ENCODE measurements at regions not wholly inside any gene's neighbourhood (a gene's known extent, or its start where the extent isn't known, plus 50 kb on each side); places are given as distances from the start of the nearest gene placed in this dataset.

GRCh38 chr17:52255347-52255746 is 96.8 kb upstream of the CA10 start:
- Histone ChIP-seq H3K27ac (ENCODE audit: low read depth, low read length, severe bottlenecking) (no peak overlapping the region), H3K9me3 (ENCODE audit: control insufficient read depth, low read length) (peaks cover 4% of the 10 kb centered on the region), H3K4me3 (ENCODE audit: extremely low read depth, insufficient read depth, low read length, poor library complexity, severe bottlenecking) (no peak overlapping the region), H3K4me1 (ENCODE audit: control insufficient read depth, insufficient read depth, low read length, poor library complexity, severe bottlenecking) (no peaks in the 10 kb centered on the region), H3K36me3 (ENCODE audit: control insufficient read depth, insufficient read depth, low read length) (no peaks in the 10 kb centered on the region)
- WGBS, 2 experiments (ENCODE audit: insufficient coverage in 2 of 2), result 75 to 87% methylated on average over 5 to 7 of the region's 9 CpGs

DNA sequence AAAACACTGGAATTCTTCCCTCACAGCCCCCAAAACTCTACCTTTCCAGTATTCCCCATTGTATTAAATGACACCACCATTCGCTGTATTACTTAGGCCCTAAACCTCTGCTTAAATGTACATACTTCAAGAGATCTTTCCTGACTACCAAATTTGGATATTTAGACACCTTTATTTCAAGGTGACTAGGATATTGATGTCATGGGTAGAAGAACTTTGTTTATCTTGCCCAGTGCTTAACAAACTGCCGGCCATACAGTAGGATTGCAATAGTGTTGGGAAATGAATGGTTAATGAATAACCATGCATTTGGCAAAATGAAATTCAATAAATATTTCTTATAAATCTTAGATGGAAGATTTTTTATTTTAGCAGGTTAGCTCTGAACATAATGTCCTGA is 86.2 kb upstream of the CA10 start:
- Histone ChIP-seq H3K9me3 (ENCODE audit: control insufficient read depth, low read length) (no peaks in the 10 kb centered on the region), H3K36me3 (ENCODE audit: control insufficient read depth, insufficient read depth, low read length) (no peaks in the 10 kb centered on the region), H3K27ac (ENCODE audit: low read depth, low read length, severe bottlenecking) (no peak overlapping the region), H3K4me1 (ENCODE audit: control insufficient read depth, insufficient read depth, low read length, poor library complexity, severe bottlenecking) (no peaks in the 10 kb centered on the region), H3K4me3 (ENCODE audit: extremely low read depth, insufficient read depth, low read length, poor library complexity, severe bottlenecking) (no peak overlapping the region)
- 67 to 100% methylated on average over 1 of the region's 2 CpGs for WGBS, 2 experiments (ENCODE audit: insufficient coverage in 2 of 2)

DNA sequence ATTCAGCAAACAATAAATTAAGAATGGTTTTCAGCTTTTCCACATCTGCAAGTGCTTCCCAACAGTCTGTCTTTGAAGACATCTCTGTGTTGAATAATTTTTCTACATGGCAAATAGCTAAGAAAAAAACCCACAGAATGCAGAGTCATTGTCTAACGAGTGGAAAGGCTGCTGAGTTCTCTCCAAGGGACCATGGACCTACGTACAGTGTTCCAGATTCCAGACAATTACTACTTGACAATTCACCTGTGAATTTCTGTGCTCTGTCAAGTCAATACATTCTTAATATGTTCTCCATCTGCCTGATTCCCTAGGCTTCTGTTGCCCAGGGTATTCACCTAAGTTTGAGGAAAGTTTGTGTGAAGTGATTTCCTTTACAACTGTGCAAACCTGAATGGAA is 83.8 kb upstream of the CA10 start:
- no peak overlapping the region for H3K27ac ChIP-seq (ENCODE audit: low read depth, low read length, severe bottlenecking)
- no peaks in the 10 kb centered on the region for H3K36me3 ChIP-seq (ENCODE audit: control insufficient read depth, insufficient read depth, low read length)
- H3K4me3 ChIP-seq (ENCODE audit: extremely low read depth, insufficient read depth, low read length, poor library complexity, severe bottlenecking), result no peak overlapping the region
- H3K9me3 ChIP-seq (ENCODE audit: control insufficient read depth, low read length), result no peaks in the 10 kb centered on the region
- no peaks in the 10 kb centered on the region for H3K4me1 ChIP-seq (ENCODE audit: control insufficient read depth, insufficient read depth, low read length, poor library complexity, severe bottlenecking)
- 65 to 79% methylated on average over 2 of the region's 2 CpGs for WGBS, 2 experiments (ENCODE audit: insufficient coverage in 2 of 2)

DNA sequence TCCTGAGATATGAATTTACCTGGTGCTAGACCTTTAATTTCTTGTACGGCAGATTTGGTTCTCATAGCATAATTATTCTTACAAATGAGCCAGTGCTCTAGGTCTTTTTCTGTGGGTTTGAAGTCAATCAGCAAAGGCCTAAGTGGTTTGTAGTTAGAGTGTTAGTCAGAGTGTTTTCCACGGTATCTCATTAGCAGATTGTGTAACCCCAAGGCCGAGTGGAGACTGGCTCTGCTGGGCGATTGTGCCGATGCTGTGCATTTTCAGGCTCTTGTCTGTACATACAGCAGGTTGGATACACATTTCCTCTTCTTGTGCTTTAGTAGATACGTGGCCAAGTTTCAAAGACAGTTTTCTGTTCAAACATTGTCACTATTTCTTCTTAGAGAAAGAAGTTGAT is 78.6 kb upstream of the CA10 start:
- Histone ChIP-seq H3K27ac (ENCODE audit: low read depth, low read length, severe bottlenecking) (no peak overlapping the region), H3K4me3 (ENCODE audit: extremely low read depth, insufficient read depth, low read length, poor library complexity, severe bottlenecking) (no peak overlapping the region), H3K9me3 (ENCODE audit: control insufficient read depth, low read length) (no peaks in the 10 kb centered on the region), H3K36me3 (ENCODE audit: control insufficient read depth, insufficient read depth, low read length) (no peaks in the 10 kb centered on the region), H3K4me1 (ENCODE audit: control insufficient read depth, insufficient read depth, low read length, poor library complexity, severe bottlenecking) (no peaks in the 10 kb centered on the region)
- WGBS, 2 experiments (ENCODE audit: insufficient coverage in 2 of 2), result 93 to 96% methylated on average over 3 to 5 of the region's 6 CpGs

DNA sequence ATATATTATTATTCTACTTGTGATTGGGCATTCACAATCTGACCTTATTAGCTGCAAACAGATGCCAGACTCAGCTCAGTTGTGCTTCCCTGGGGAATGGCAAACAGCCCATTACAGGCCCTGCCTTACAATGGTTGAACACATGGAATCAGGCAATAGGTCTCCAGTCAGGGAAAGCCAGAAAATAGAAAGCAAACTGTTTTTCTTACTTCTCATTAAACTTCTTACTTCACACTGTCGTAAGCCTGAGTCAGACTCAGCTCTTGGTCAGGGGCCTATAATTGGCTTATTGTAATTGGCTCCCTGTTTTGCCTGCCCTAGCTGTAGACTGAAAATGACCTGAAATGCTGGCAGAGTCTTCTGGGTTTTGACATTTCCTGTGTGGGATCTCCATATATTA is 77.0 kb upstream of the CA10 start:
- Histone ChIP-seq H3K4me1 (ENCODE audit: control insufficient read depth, insufficient read depth, low read length, poor library complexity, severe bottlenecking) (no peaks in the 10 kb centered on the region), H3K9me3 (ENCODE audit: control insufficient read depth, low read length) (no peaks in the 10 kb centered on the region), H3K36me3 (ENCODE audit: control insufficient read depth, insufficient read depth, low read length) (no peaks in the 10 kb centered on the region), H3K4me3 (ENCODE audit: extremely low read depth, insufficient read depth, low read length, poor library complexity, severe bottlenecking) (no peak overlapping the region), H3K27ac (ENCODE audit: low read depth, low read length, severe bottlenecking) (no peak overlapping the region)
- WGBS, 2 experiments (ENCODE audit: insufficient coverage in 2 of 2), result no CpG with 5 or more reads among the region's 1 CpG

DNA sequence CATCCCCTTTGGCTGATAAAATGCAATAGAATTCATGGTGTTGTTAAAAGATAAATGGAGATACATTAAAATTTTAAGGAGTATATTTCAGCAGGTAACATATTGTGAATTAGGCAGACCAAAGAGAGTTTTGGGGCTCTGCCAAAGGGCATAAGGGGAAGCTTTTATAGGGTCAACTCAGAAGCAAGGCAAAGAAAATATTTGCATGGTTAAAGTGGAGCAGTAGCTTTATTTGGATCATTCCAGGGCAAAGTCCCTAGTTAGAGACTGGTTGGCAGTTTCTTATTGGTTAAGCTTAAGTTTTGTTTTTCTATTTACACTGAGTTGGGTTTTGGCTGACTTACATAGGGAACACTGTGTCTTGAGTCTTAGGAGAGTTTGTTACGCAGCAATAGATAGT is 75.1 kb upstream of the CA10 start:
- no peaks in the 10 kb centered on the region for H3K4me1 ChIP-seq (ENCODE audit: control insufficient read depth, insufficient read depth, low read length, poor library complexity, severe bottlenecking)
- no peak overlapping the region for H3K4me3 ChIP-seq (ENCODE audit: extremely low read depth, insufficient read depth, low read length, poor library complexity, severe bottlenecking)
- H3K27ac ChIP-seq (ENCODE audit: low read depth, low read length, severe bottlenecking), result no peak overlapping the region
- WGBS, 2 experiments (ENCODE audit: insufficient coverage in 2 of 2), result no CpG with 5 or more reads among the region's 1 CpG
- peaks cover 9% of the 10 kb centered on the region for H3K9me3 ChIP-seq (ENCODE audit: control insufficient read depth, low read length)
- H3K36me3 ChIP-seq (ENCODE audit: control insufficient read depth, insufficient read depth, low read length), result no peaks in the 10 kb centered on the region

DNA sequence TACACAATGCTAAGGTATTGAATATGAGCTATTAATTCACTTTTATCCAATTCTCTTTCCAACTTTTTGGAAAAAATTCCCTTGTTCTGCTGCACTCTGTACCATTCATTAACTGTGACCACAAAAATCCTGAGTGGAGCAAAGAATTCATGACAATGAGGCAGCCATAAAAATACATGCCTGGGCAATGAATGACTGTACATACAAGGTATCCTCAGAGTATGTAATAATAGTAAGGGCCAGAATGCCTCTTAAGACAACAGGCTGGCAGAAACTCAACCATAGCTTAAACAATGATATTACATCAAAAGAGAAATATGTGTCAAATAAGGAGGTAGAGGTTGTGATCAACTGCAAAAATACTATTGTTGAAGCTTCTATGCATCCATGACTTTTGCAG is 74.7 kb upstream of the CA10 start:
- Histone ChIP-seq H3K36me3 (ENCODE audit: control insufficient read depth, insufficient read depth, low read length) (no peaks in the 10 kb centered on the region), H3K4me3 (ENCODE audit: extremely low read depth, insufficient read depth, low read length, poor library complexity, severe bottlenecking) (no peak overlapping the region), H3K9me3 (ENCODE audit: control insufficient read depth, low read length) (peaks cover 11% of the 10 kb centered on the region), H3K27ac (ENCODE audit: low read depth, low read length, severe bottlenecking) (no peak overlapping the region), H3K4me1 (ENCODE audit: control insufficient read depth, insufficient read depth, low read length, poor library complexity, severe bottlenecking) (no peaks in the 10 kb centered on the region)

- H3K36me3 ChIP-seq (ENCODE audit: control insufficient read depth, insufficient read depth, low read length), result no peaks in the 10 kb centered on the region
- WGBS, 2 experiments (ENCODE audit: insufficient coverage in 2 of 2), result 78 to 81% methylated on average over 2 to 3 of the region's 3 CpGs
- no peaks in the 10 kb centered on the region for H3K4me1 ChIP-seq (ENCODE audit: control insufficient read depth, insufficient read depth, low read length, poor library complexity, severe bottlenecking)
- no peak overlapping the region for H3K4me3 ChIP-seq (ENCODE audit: extremely low read depth, insufficient read depth, low read length, poor library complexity, severe bottlenecking)
- no peak overlapping the region for H3K27ac ChIP-seq (ENCODE audit: low read depth, low read length, severe bottlenecking)
- peaks cover 11% of the 10 kb centered on the region for H3K9me3 ChIP-seq (ENCODE audit: control insufficient read depth, low read length)
Measured at GRCh38 chr17:52228823-52229222, 70.3 kb upstream of the CA10 start.

- Histone ChIP-seq H3K27ac (ENCODE audit: low read depth, low read length, severe bottlenecking) (no peak overlapping the region), H3K4me3 (ENCODE audit: extremely low read depth, insufficient read depth, low read length, poor library complexity, severe bottlenecking) (no peak overlapping the region), H3K36me3 (ENCODE audit: control insufficient read depth, insufficient read depth, low read length) (no peaks in the 10 kb centered on the region), H3K9me3 (ENCODE audit: control insufficient read depth, low read length) (peaks cover 12% of the 10 kb centered on the region), H3K4me1 (ENCODE audit: control insufficient read depth, insufficient read depth, low read length, poor library complexity, severe bottlenecking) (no peaks in the 10 kb centered on the region)
- 60 to 71% methylated on average over 1 to 2 of the region's 2 CpGs for WGBS, 2 experiments (ENCODE audit: insufficient coverage in 2 of 2)
Measured at GRCh38 chr17:52227926-52228325, 69.4 kb upstream of the CA10 start.

- WGBS, 2 experiments (ENCODE audit: insufficient coverage in 2 of 2), result 90% methylated on average over 2 of the region's 3 CpGs; no CpG with 5 or more reads in 1 of the 2 experiments
- Histone ChIP-seq H3K36me3 (ENCODE audit: control insufficient read depth, insufficient read depth, low read length) (no peaks in the 10 kb centered on the region), H3K4me3 (ENCODE audit: extremely low read depth, insufficient read depth, low read length, poor library complexity, severe bottlenecking) (no peak overlapping the region), H3K9me3 (ENCODE audit: control insufficient read depth, low read length) (peaks cover 4% of the 10 kb centered on the region), H3K4me1 (ENCODE audit: control insufficient read depth, insufficient read depth, low read length, poor library complexity, severe bottlenecking) (no peaks in the 10 kb centered on the region), H3K27ac (ENCODE audit: low read depth, low read length, severe bottlenecking) (no peak overlapping the region)
Measured at GRCh38 chr17:52213451-52213850, 54.9 kb upstream of the CA10 start.

DNA sequence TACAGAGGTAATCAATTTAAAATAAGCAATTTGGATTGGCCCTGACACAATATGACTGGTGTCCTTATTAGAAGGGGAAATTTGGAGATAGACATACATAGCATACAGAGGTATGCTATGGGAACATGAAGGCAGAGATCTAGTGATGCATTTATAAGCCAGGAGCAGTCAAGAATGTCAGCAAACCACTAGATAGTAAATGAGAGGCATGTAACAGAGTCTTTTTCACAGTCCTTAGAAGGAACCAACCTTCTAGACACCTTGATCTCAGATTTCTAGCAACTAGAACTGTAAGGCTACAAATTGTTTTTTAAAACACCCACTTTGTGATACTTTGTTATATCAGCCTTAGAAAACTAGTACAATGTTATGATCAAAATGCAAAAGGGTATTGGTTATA is 54.3 kb upstream of the CA10 start:
- H3K27ac ChIP-seq (ENCODE audit: low read depth, low read length, severe bottlenecking), result no peak overlapping the region

GRCh38 chr17:52209507-52209906 is 51.0 kb upstream of the CA10 start:
- Histone ChIP-seq H3K27ac (ENCODE audit: low read depth, low read length, severe bottlenecking) (no peak overlapping the region), H3K4me3 (ENCODE audit: extremely low read depth, insufficient read depth, low read length, poor library complexity, severe bottlenecking) (no peak overlapping the region), H3K36me3 (ENCODE audit: control insufficient read depth, insufficient read depth, low read length) (no peaks in the 10 kb centered on the region), H3K4me1 (ENCODE audit: control insufficient read depth, insufficient read depth, low read length, poor library complexity, severe bottlenecking) (no peaks in the 10 kb centered on the region), H3K9me3 (ENCODE audit: control insufficient read depth, low read length) (peaks cover 5% of the 10 kb centered on the region)

More for the DNA sequence above, 54.3 kb upstream of the CA10 start:
- Histone ChIP-seq H3K9me3 (ENCODE audit: control insufficient read depth, low read length) (peaks cover 4% of the 10 kb centered on the region), H3K4me1 (ENCODE audit: control insufficient read depth, insufficient read depth, low read length, poor library complexity, severe bottlenecking) (no peaks in the 10 kb centered on the region), H3K4me3 (ENCODE audit: extremely low read depth, insufficient read depth, low read length, poor library complexity, severe bottlenecking) (no peak overlapping the region), H3K36me3 (ENCODE audit: control insufficient read depth, insufficient read depth, low read length) (no peaks in the 10 kb centered on the region)
